Left ventricle myocardium superior (tissue), 1 donor: ENCODE measurements at regions not wholly inside any gene's neighbourhood (a gene's known extent, or its start where the extent isn't known, plus 50 kb on each side); places are given as distances from the start of the nearest gene placed in this dataset.
"Not testable (repeated sequence)": the region's sequence is repeated elsewhere in the genome, so short reads cannot be mapped to it uniquely, and the experiment has no call there.

Experiments used
- ATAC-seq: fragments of 200-7000 bp; cut with Tn5 transposase; one replicate; pipeline ENCODE4 v1.9.1; 2020; ENCODE audit warnings: mild to moderate bottlenecking, moderate library complexity
- DNase-seq: peaks from one replicate; pipeline ENCODE4 v3.0.0-alpha.2; 2020
- intact Hi-C: fragments of 100-400 bp; cut with micrococcal nuclease; formaldehyde crosslinking; loops from one replicate; pipeline ENCODE4 v1.11.0; 2022
- donor health status: DM: no; HTN: yes; CAD: no; lungs with severe emphysema.

GRCh38 chr20:30484009-30484748, 773.3 kb upstream of the DEFB115 start:
- intact Hi-C loops, result no loop called here
- DNase-seq (no peak), ATAC-seq (no peak)

- ATAC-seq (no peak), DNase-seq (no peak)
- intact Hi-C loops, result no loop called here
These were observed 772.8 kb upstream of the DEFB115 start for GRCh38 chr20:30484749-30485070.

GRCh38 chr20:30485331-30486102, 771.9 kb upstream of the DEFB115 start:
- no peak for ATAC-seq
- intact Hi-C loops, result no loop called here
- DNase-seq, result no peak

GRCh38 chr20:30486103-30486478, 771.4 kb upstream of the DEFB115 start:
- intact Hi-C loops, result no loop called here
- DNase-seq (no peak), ATAC-seq (no peak)

- DNase-seq, intact Hi-C loops, ATAC-seq: not testable (repeated sequence)
These were observed 770.0 kb upstream of the DEFB115 start for GRCh38 chr20:30487461-30487860.

- intact Hi-C loops, result no loop called here
- no peak for ATAC-seq
- DNase-seq, result no peak
These were observed 769.2 kb upstream of the DEFB115 start for GRCh38 chr20:30487947-30488926.

- ATAC-seq, result no peak
- no peak for DNase-seq
- intact Hi-C loops, result no loop called here
These were observed 768.4 kb upstream of the DEFB115 start for GRCh38 chr20:30488941-30489613.

GRCh38 chr20:30489614-30490003, 767.9 kb upstream of the DEFB115 start:
- DNase-seq, result no peak
- ATAC-seq, result no peak
- intact Hi-C loops, result no loop called here

- intact Hi-C loops, result no loop called here
- no peak for ATAC-seq
- DNase-seq, result no peak
These were observed 766.4 kb upstream of the DEFB115 start for GRCh38 chr20:30491016-30491415.

- intact Hi-C loops, DNase-seq, ATAC-seq: not testable (repeated sequence)
These were observed 760.8 kb upstream of the DEFB115 start for GRCh38 chr20:30496656-30497055.

GRCh38 chr20:30497191-30497590, 760.3 kb upstream of the DEFB115 start:
- intact Hi-C loops, DNase-seq, ATAC-seq: not testable (repeated sequence)

GRCh38 chr20:30499123-30499522, 758.3 kb upstream of the DEFB115 start:
- intact Hi-C loops, result no loop called here
- ATAC-seq (no peak), DNase-seq (no peak)

GRCh38 chr20:30499716-30500446, 757.6 kb upstream of the DEFB115 start:
- DNase-seq, ATAC-seq, intact Hi-C loops: not testable (repeated sequence)

GRCh38 chr20:30500447-30500820, 757.0 kb upstream of the DEFB115 start:
- ATAC-seq, DNase-seq, intact Hi-C loops: not testable (repeated sequence)

GRCh38 chr20:30500829-30501440, 756.5 kb upstream of the DEFB115 start:
- no peak for ATAC-seq
- no peak for DNase-seq
- intact Hi-C loops, result no loop called here

GRCh38 chr20:30502670-30503069, 754.8 kb upstream of the DEFB115 start:
- ATAC-seq (no peak), DNase-seq (no peak)
- intact Hi-C loops, result no loop called here

GRCh38 chr20:30503204-30503603, 754.3 kb upstream of the DEFB115 start:
- intact Hi-C loops, ATAC-seq, DNase-seq: not testable (repeated sequence)

GRCh38 chr20:30503992-30504570, 753.4 kb upstream of the DEFB115 start:
- intact Hi-C loops, result no loop called here
- no peak for ATAC-seq
- no peak for DNase-seq
